22Rv1 (cell line): ENCODE measurements at regions not wholly inside any gene's neighbourhood (a gene's known extent, or its start where the extent isn't known, plus 50 kb on each side); places are given as distances from the start of the nearest gene placed in this dataset.

Source experiments
- ZFX ChIP-seq: fragments of 450-650 bp; IDR thresholded peaks from 2 replicates; pipeline ENCODE4 v1.6.1; 2017; ENCODE audit warnings: antibody characterized with exemption, borderline replicate concordance
- TF ChIP-seq, protein P1 (sequence below): fragments of 450-650 bp; IDR thresholded peaks from 2 replicates; pipeline ENCODE4 v1.5.1; 2017; ENCODE audit warnings: mild to moderate bottlenecking

DNA sequence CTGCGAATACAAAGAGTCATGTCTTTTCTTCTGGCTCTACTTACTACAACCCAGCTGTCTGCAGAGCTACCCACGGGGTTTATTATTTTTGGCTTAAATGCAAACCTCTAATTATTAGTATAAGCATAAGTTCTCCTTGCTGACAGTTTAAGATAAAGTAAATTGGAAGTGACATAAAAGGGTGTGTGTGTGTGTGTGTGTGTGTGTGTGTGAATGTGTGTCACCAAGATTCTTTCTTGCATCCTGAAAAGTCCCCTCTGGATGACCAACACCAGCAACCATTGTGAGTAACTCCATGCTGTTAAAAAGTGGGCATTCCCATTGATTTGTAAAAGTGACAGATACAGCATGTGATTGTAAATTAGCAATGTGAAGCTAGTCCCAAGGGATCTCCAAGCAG, 803.8 kb upstream of the ZNF608 start:
- TF ChIP-seq, protein P1, sequence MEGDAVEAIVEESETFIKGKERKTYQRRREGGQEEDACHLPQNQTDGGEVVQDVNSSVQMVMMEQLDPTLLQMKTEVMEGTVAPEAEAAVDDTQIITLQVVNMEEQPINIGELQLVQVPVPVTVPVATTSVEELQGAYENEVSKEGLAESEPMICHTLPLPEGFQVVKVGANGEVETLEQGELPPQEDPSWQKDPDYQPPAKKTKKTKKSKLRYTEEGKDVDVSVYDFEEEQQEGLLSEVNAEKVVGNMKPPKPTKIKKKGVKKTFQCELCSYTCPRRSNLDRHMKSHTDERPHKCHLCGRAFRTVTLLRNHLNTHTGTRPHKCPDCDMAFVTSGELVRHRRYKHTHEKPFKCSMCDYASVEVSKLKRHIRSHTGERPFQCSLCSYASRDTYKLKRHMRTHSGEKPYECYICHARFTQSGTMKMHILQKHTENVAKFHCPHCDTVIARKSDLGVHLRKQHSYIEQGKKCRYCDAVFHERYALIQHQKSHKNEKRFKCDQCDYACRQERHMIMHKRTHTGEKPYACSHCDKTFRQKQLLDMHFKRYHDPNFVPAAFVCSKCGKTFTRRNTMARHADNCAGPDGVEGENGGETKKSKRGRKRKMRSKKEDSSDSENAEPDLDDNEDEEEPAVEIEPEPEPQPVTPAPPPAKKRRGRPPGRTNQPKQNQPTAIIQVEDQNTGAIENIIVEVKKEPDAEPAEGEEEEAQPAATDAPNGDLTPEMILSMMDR = no peak
- TF ChIP-seq ZFX = no peak
